Gastrocnemius medialis (tissue), 4 donors: ENCODE measurements at regions not wholly inside any gene's neighbourhood (a gene's known extent, or its start where the extent isn't known, plus 50 kb on each side); places are given as distances from the start of the nearest gene placed in this dataset.

Experiments used
- CTCF ChIP-seq, 5 experiments: fragments of 450-650 bp in 3 of 5; fragments of 200-600 bp in 2 of 5; sonication (generic) in 2 of 5; IDR thresholded peaks in 4 of 5; conservative IDR thresholded peaks in 1 of 5; 1 replicate in 4 of 5; 2 replicates in 1 of 5; pipeline ENCODE4 v1.5.1; 2016 to 2019; ENCODE audit warnings: antibody characterized with exemption in 5 of 5, mild to moderate bottlenecking in 3 of 5, moderate library complexity in 3 of 5
- POLR2A ChIP-seq, 2 donors: fragments of 450-650 bp; IDR thresholded peaks; one replicate each; pipeline ENCODE4 v1.6.1; 2017; ENCODE audit warnings: antibody characterized with exemption in 2 of 2, mild to moderate bottlenecking in 2 of 2, moderate library complexity in 2 of 2

DNA sequence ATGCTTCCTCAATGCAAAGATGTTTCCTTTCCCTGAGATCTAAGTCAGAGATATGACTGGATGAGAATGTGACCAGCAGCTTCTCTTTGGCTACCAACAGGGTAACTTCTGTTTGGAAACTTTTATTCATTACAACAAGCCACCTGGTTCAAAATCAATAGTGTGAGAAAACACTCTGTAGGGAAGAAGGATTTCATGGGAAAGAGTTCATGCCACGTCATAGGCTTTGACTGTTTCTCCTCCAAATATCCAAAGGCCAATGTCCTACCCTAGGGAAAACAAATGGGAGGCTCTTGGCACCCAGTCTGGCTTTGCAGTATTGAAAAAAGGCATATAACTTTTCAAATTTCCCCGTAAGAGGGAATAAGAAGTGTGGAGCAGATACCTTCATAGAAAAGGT, 245.5 kb downstream of the FNDC1 start:
- no peak for TF ChIP-seq CTCF (IDR thresholded peaks at IDR 0.05 in 4 of 5, conservative IDR thresholded peaks at IDR 0.05 in 1 of 5)
- TF ChIP-seq POLR2A (IDR thresholded peaks at IDR 0.05) = no peak
